GM12878 (cell line): ENCODE measurements at regions not wholly inside any gene's neighbourhood (a gene's known extent, or its start where the extent isn't known, plus 50 kb on each side); places are given as distances from the start of the nearest gene placed in this dataset.

Experiments
- EZH2 ChIP-seq: IDR thresholded peaks from 2 replicates; pipeline ENCODE4 v1.6.1; 2012; ENCODE audit warnings: low read depth, mild to moderate bottlenecking, control low read depth, inconsistent platforms, low read length, borderline replicate concordance; ENCODE audit not compliant: control insufficient read depth
- JUND ChIP-seq: IDR thresholded peaks from 2 replicates; pipeline ENCODE4 v1.6.1; 2012; ENCODE audit warnings: low read depth, mild to moderate bottlenecking, low read length, improper control_type of control experiment, moderate library complexity
- NFIC ChIP-seq: IDR thresholded peaks from 2 replicates; pipeline ENCODE4 v1.6.1; 2012; ENCODE audit warnings: low read depth, mild to moderate bottlenecking, inconsistent platforms, low read length, moderate library complexity
- NR2C2 ChIP-seq: IDR thresholded peaks from 2 replicates; pipeline ENCODE4 v1.6.1; 2011; ENCODE audit warnings: borderline replicate concordance, low read depth; ENCODE audit not compliant: control insufficient read depth, insufficient read length
- TCF7 ChIP-seq: IDR thresholded peaks from 2 replicates; pipeline ENCODE4 v1.6.1; 2014; ENCODE audit warnings: antibody characterized with exemption, borderline replicate concordance
- TF ChIP-seq, protein P1 (sequence below), 3 experiments: IDR thresholded peaks in 2 of 3; conservative IDR thresholded peaks in 1 of 3; 2 replicates each; pipeline ENCODE4 v1.5.1; 2011; ENCODE audit warnings: low read depth in 3 of 3, low read length in 3 of 3, mild to moderate bottlenecking in 3 of 3, control low read depth in 2 of 3, moderate library complexity in 2 of 3, inconsistent platforms in 1 of 3, mixed read lengths in 1 of 3; ENCODE audit not compliant: control insufficient read depth in 2 of 3, insufficient read depth in 1 of 3; ENCODE audit errors: extremely low read depth in 1 of 3
- TF ChIP-seq, protein P2 (sequence below): fragments of 450-650 bp; IDR thresholded peaks from 2 replicates; pipeline ENCODE4 v1.6.1; 2018; ENCODE audit warnings: mild to moderate bottlenecking, low read depth, moderate library complexity; ENCODE audit not compliant: partially characterized antibody
- TF ChIP-seq, protein P3 (sequence below): IDR thresholded peaks from 2 replicates; pipeline ENCODE4 v1.6.1; 2012; ENCODE audit warnings: low read depth, low read length, improper control_type of control experiment
- TF ChIP-seq, protein P4 (sequence below): fragments of 450-650 bp; formaldehyde crosslinking; IDR thresholded peaks from 2 replicates; pipeline ENCODE4 v1.4.0; 2020; ENCODE audit warnings: mild to moderate bottlenecking, moderate library complexity

DNA sequence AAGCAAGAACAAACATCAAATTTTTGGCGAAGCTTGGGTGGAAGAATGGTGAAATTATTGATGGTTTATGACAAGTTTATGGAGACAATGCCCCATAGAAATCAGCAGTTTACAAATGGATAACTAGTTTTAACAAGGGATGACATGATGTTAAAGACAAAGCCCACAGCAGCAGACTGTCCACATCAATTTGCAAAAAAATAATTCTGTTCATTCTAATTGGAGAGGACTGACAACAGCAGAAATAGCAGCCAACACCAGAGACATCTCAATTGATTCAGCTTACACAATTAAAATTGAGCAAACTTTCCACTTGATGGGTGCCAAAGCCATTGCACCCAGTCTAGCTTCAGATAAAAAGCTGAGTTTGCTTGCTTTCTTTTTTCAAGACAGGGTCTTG, 82.7 kb upstream of the STK32A start:
- TF ChIP-seq, protein P1, sequence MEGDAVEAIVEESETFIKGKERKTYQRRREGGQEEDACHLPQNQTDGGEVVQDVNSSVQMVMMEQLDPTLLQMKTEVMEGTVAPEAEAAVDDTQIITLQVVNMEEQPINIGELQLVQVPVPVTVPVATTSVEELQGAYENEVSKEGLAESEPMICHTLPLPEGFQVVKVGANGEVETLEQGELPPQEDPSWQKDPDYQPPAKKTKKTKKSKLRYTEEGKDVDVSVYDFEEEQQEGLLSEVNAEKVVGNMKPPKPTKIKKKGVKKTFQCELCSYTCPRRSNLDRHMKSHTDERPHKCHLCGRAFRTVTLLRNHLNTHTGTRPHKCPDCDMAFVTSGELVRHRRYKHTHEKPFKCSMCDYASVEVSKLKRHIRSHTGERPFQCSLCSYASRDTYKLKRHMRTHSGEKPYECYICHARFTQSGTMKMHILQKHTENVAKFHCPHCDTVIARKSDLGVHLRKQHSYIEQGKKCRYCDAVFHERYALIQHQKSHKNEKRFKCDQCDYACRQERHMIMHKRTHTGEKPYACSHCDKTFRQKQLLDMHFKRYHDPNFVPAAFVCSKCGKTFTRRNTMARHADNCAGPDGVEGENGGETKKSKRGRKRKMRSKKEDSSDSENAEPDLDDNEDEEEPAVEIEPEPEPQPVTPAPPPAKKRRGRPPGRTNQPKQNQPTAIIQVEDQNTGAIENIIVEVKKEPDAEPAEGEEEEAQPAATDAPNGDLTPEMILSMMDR (IDR thresholded peaks at IDR 0.05 in 2 of 3, conservative IDR thresholded peaks at IDR 0.05 in 1 of 3; ENCODE audit: control insufficient read depth in 2 of 3, extremely low read depth in 1 of 3, insufficient read depth in 1 of 3, low read depth in 3 of 3, low read length in 3 of 3): no peak
- TF ChIP-seq, protein P2, sequence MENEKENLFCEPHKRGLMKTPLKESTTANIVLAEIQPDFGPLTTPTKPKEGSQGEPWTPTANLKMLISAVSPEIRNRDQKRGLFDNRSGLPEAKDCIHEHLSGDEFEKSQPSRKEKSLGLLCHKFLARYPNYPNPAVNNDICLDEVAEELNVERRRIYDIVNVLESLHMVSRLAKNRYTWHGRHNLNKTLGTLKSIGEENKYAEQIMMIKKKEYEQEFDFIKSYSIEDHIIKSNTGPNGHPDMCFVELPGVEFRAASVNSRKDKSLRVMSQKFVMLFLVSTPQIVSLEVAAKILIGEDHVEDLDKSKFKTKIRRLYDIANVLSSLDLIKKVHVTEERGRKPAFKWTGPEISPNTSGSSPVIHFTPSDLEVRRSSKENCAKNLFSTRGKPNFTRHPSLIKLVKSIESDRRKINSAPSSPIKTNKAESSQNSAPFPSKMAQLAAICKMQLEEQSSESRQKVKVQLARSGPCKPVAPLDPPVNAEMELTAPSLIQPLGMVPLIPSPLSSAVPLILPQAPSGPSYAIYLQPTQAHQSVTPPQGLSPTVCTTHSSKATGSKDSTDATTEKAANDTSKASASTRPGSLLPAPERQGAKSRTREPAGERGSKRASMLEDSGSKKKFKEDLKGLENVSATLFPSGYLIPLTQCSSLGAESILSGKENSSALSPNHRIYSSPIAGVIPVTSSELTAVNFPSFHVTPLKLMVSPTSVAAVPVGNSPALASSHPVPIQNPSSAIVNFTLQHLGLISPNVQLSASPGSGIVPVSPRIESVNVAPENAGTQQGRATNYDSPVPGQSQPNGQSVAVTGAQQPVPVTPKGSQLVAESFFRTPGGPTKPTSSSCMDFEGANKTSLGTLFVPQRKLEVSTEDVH: no peak
- no peak for TF ChIP-seq JUND
- no peak for TF ChIP-seq NFIC
- TF ChIP-seq, protein P3, sequence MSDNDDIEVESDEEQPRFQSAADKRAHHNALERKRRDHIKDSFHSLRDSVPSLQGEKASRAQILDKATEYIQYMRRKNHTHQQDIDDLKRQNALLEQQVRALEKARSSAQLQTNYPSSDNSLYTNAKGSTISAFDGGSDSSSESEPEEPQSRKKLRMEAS: no peak
- no peak for TF ChIP-seq EZH2
- TF ChIP-seq, protein P4, sequence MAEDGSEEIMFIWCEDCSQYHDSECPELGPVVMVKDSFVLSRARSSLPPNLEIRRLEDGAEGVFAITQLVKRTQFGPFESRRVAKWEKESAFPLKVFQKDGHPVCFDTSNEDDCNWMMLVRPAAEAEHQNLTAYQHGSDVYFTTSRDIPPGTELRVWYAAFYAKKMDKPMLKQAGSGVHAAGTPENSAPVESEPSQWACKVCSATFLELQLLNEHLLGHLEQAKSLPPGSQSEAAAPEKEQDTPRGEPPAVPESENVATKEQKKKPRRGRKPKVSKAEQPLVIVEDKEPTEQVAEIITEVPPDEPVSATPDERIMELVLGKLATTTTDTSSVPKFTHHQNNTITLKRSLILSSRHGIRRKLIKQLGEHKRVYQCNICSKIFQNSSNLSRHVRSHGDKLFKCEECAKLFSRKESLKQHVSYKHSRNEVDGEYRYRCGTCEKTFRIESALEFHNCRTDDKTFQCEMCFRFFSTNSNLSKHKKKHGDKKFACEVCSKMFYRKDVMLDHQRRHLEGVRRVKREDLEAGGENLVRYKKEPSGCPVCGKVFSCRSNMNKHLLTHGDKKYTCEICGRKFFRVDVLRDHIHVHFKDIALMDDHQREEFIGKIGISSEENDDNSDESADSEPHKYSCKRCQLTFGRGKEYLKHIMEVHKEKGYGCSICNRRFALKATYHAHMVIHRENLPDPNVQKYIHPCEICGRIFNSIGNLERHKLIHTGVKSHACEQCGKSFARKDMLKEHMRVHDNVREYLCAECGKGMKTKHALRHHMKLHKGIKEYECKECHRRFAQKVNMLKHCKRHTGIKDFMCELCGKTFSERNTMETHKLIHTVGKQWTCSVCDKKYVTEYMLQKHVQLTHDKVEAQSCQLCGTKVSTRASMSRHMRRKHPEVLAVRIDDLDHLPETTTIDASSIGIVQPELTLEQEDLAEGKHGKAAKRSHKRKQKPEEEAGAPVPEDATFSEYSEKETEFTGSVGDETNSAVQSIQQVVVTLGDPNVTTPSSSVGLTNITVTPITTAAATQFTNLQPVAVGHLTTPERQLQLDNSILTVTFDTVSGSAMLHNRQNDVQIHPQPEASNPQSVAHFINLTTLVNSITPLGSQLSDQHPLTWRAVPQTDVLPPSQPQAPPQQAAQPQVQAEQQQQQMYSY (CRISPR knock-in tag): no peak
- TF ChIP-seq TCF7: no peak
- TF ChIP-seq NR2C2: no peak
